OCI-LY7 (cell line): ENCODE measurements at regions not wholly inside any gene's neighbourhood (a gene's known extent, or its start where the extent isn't known, plus 50 kb on each side); places are given as distances from the start of the nearest gene placed in this dataset.

ENCODE experiments used
- EZH2phosphoT487 ChIP-seq: fragments of 200-600 bp; sonication (generic); IDR thresholded peaks from 2 replicates; pipeline ENCODE4 v1.6.1; 2018; ENCODE audit warnings: low read depth, borderline replicate concordance, mild to moderate bottlenecking, mixed run types, antibody characterized with exemption, low read length, moderate library complexity, mixed read lengths
- TF ChIP-seq, protein P1 (sequence below): fragments of 200-600 bp; sonication (generic); conservative IDR thresholded peaks from 2 replicates; pipeline ENCODE4 v1.5.1; 2014; ENCODE audit warnings: mild to moderate bottlenecking, antibody characterized with exemption, low read length, moderate library complexity, mixed read lengths

DNA sequence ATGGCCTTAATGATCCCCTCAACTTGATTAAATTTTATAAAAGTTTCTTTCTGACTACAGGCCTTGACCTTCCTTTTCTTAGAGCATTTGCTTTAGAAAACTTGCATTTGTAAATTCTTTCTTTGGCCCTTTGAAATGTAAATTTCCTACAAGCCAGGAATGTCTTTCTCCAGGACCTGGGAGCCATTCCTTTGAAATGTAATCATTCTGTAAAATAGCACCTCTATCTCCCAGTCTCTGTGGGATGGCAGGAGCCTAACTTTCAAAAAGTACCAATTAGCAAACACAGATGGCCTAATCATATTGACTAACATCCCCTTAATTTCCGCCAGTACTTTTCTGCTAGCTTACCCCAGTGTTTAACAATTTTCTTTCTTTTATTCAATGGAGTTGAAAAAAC is 1394.2 kb upstream of the ATXN8OS start:
- TF ChIP-seq, protein P1, sequence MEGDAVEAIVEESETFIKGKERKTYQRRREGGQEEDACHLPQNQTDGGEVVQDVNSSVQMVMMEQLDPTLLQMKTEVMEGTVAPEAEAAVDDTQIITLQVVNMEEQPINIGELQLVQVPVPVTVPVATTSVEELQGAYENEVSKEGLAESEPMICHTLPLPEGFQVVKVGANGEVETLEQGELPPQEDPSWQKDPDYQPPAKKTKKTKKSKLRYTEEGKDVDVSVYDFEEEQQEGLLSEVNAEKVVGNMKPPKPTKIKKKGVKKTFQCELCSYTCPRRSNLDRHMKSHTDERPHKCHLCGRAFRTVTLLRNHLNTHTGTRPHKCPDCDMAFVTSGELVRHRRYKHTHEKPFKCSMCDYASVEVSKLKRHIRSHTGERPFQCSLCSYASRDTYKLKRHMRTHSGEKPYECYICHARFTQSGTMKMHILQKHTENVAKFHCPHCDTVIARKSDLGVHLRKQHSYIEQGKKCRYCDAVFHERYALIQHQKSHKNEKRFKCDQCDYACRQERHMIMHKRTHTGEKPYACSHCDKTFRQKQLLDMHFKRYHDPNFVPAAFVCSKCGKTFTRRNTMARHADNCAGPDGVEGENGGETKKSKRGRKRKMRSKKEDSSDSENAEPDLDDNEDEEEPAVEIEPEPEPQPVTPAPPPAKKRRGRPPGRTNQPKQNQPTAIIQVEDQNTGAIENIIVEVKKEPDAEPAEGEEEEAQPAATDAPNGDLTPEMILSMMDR: no peak
- TF ChIP-seq EZH2phosphoT487: no peak
